Cardiac fibroblast (primary cell): ENCODE measurements at regions not wholly inside any gene's neighbourhood (a gene's known extent, or its start where the extent isn't known, plus 50 kb on each side); places are given as distances from the start of the nearest gene placed in this dataset.

Experiments
- DNase-seq, 2 donors: peaks; one replicate each; pipeline versions ENCODE4 v3.0.0 to v3.0.0-alpha.2; 2010; ENCODE audit warnings: low read depth in 2 of 2
- H3K4me3 ChIP-seq, 2 donors: replicated peaks in 1 of 2; 1 replicate in 1 of 2; 2 replicates in 1 of 2; pipeline ENCODE4 v1.5.1; 2011; ENCODE audit warnings: low read depth in 2 of 2, low read length in 2 of 2, mild to moderate bottlenecking in 2 of 2, moderate library complexity in 1 of 2
- TF ChIP-seq, protein P1 (sequence below): IDR thresholded peaks from one replicate; pipeline ENCODE4 v1.5.1; 2011; ENCODE audit warnings: low read depth, mild to moderate bottlenecking, low read length, inconsistent platforms

DNA sequence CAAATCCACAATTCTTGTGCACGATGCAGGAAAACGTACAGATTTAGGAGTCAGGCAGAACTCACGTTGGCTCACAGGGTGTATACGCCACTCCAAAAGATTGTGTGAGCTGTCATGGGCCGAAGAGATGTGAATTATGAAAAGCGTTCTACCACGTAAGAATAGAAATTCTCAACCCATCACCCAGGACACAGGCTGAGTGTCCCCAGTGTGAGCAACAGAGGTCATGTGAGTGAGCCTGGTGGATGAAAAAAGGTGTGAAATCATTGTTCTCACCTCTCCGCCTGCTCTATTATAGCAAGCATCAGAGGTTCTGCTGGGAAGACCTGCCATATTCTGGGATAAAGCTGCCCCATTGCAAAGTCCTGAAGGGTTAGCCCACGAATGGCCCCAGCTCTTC lies 235.0 kb downstream of the MN1 start:
- TF ChIP-seq, protein P1, sequence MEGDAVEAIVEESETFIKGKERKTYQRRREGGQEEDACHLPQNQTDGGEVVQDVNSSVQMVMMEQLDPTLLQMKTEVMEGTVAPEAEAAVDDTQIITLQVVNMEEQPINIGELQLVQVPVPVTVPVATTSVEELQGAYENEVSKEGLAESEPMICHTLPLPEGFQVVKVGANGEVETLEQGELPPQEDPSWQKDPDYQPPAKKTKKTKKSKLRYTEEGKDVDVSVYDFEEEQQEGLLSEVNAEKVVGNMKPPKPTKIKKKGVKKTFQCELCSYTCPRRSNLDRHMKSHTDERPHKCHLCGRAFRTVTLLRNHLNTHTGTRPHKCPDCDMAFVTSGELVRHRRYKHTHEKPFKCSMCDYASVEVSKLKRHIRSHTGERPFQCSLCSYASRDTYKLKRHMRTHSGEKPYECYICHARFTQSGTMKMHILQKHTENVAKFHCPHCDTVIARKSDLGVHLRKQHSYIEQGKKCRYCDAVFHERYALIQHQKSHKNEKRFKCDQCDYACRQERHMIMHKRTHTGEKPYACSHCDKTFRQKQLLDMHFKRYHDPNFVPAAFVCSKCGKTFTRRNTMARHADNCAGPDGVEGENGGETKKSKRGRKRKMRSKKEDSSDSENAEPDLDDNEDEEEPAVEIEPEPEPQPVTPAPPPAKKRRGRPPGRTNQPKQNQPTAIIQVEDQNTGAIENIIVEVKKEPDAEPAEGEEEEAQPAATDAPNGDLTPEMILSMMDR = no peak
- DNase-seq = no peak
- no peak overlapping the region for H3K4me3 ChIP-seq

DNA sequence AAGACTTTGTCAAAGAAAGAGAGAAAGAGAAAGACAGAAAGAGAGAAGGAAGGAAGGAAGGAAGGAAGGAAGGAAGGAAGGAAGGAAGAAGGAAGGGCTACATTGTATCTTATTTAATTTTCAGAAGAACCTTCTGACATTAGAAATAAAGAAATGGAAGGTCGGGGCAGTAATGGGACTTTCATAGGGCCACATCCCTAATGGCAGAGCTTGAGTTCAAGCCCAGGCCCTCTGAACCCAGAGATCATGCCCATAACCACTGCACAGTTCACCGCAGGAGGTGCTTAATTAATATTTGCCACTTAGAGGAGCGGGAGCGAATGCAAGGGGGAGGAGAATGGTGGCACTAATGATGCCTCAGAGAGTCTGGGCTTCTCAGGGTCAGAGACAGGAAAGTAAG lies 233.3 kb downstream of the MN1 start:
- TF ChIP-seq, protein P1 = no peak
- H3K4me3 ChIP-seq = no peak overlapping the region
- no peak for DNase-seq

DNA sequence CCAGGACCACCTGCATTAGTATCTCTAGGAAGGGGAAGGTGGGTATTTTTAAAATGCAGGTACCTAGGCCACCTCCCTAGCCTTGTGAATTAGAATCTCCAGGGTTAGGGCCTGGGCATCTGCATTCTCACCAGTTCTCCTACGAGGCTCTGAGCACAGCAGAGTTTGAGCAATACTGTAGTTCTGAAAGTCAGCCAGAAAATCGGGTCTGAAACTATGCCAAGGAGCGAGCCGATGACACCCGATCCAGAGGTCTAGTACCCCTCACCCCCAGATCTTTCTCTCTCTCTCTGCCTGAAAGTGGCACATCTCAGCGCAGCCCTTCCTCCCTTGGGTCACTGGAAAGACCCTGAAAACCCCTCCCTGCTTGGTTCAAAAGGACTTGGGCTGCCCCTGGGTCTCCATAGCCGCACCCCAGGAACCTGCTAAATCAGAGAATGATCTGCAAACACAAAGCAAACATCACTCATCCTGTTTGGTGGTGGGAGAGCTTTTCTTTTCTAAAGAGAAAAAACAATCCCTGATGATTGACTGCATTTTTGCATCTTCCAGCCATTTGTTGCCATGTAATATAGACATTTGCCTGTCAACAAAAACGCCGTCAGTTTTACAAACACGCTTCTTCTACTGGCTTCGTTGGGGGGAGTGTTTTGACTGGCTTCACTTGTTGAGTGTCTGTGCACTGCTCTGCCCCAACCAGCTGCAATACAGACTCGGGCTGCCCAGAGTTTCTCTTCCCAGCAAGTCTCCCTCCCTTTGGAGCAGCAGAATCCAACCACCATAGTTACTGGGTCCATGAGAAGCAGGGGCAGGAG lies 229.9 kb downstream of the MN1 start:
- H3K4me3 ChIP-seq = no peak overlapping the region
- TF ChIP-seq, protein P1 = no peak
- no peak for DNase-seq

- H3K4me3 ChIP-seq = no peak overlapping the region
- TF ChIP-seq, protein P1 = no peak
- DNase-seq = no peak
These were observed 229.3 kb downstream of the MN1 start for GRCh38 chr22:27572278-27572666.

- H3K4me3 ChIP-seq = no peak overlapping the region
- TF ChIP-seq, protein P1 = no peak
- DNase-seq = no peak
These were observed 228.1 kb downstream of the MN1 start for GRCh38 chr22:27573280-27574001.

DNA sequence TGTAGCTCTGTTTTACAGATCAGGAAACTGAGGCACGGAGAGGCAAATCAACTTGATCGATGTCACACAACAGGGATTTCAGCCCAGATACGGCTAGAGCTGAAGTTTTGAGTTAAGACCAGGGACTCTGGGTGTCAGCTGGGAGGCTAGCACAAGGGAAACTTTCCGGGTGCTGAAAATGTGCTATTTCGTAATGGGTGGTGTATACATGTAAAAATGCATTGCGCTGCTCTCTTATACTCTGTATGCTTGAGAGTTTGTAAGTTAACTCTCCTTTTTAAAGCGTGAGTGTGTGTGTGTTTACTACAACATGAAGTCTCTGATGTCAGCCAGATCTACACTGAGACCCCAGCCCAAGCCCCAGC lies 227.6 kb downstream of the MN1 start:
- DNase-seq = peak in 1 of 2 donors; percentile 14
- TF ChIP-seq, protein P1 = no peak
- no peak overlapping the region for H3K4me3 ChIP-seq
